GM12874 (cell line): ENCODE measurements at regions not wholly inside any gene's neighbourhood (a gene's known extent, or its start where the extent isn't known, plus 50 kb on each side); places are given as distances from the start of the nearest gene placed in this dataset.

Experiments
- CTCF ChIP-seq: IDR thresholded peaks from 2 replicates; pipeline ENCODE4 v1.5.1; 2011; ENCODE audit warnings: low read depth, mild to moderate bottlenecking, control low read depth, low read length, moderate library complexity; ENCODE audit not compliant: insufficient read depth

GRCh38 chr9:129449066-129449465 lies 171.8 kb downstream of the C9orf50 start:
- no peak for TF ChIP-seq CTCF

GRCh38 chr9:129446828-129447550 lies 173.9 kb downstream of the C9orf50 start:
- TF ChIP-seq CTCF = no peak

GRCh38 chr9:129445794-129446306 lies 175.1 kb downstream of the C9orf50 start:
- no peak for TF ChIP-seq CTCF

GRCh38 chr9:129442803-129443511 lies 177.9 kb downstream of the C9orf50 start:
- no peak for TF ChIP-seq CTCF

GRCh38 chr9:129441852-129442251 lies 179.0 kb downstream of the C9orf50 start:
- TF ChIP-seq CTCF = no peak

GRCh38 chr9:129440435-129441186 lies 180.3 kb downstream of the C9orf50 start:
- no peak for TF ChIP-seq CTCF

GRCh38 chr9:129439242-129439641 lies 181.7 kb downstream of the C9orf50 start:
- TF ChIP-seq CTCF = no peak
